NCI-H82 (cell line): ENCODE measurements at regions not wholly inside any gene's neighbourhood (a gene's known extent, or its start where the extent isn't known, plus 50 kb on each side); places are given as distances from the start of the nearest gene placed in this dataset.

Experiments
- DNase-seq: peaks from one replicate; lab custom pipeline; 2025; lab: John Stamatoyannopoulos, UW

GRCh38 chrX:112147206-112147605 lies 64.6 kb upstream of the TRPC5 start:
- DNase-seq, result peak; percentile 35

DNA sequence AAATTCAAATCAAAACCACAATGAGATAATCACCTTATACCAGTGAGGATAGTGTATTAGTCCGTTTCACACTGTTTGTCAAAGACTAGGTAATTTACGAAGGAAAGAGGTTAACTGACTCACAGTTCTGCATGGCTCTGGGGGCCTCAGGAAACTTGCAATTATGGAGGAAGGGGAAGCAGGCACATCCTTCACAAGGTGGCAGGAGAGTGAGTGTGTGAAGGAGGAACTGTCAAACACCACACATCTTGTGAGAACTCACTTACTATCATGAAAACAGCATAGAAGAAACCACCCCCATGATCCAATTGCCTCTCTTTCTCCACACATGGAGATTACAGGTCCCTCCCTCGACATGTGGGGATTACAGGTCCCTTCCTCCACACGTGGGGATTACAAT lies 54.7 kb upstream of the TRPC5 start:
- peak; percentile 1 for DNase-seq
